ENCODE measurements at regions not wholly inside any gene's neighbourhood (a gene's known extent, or its start where the extent isn't known, plus 50 kb on each side); places are given as distances from the start of the nearest gene placed in this dataset.

GRCh38 chr16:50884066-50884860 lies 142.4 kb downstream of the CYLD start:
- Histone ChIP-seq H3K27ac (ENCODE audit: insufficient read depth, low read depth, low read length) (no peak overlapping the region), H2AFZ (ENCODE audit: low read depth, low read length) (no peak overlapping the region), H3K36me3 (ENCODE audit: control insufficient read depth in 2 of 2, extremely low read depth in 1 of 2, insufficient read depth in 2 of 2, low read length in 2 of 2) (no peaks in the 10 kb centered on the region), H3K27me3 (ENCODE audit: control insufficient read depth in 2 of 2, insufficient read depth in 2 of 2, low read length in 2 of 2) (no peaks in the 10 kb centered on the region), H3K4me3 (replicated peaks in 1 of 3; ENCODE audit: insufficient read depth in 1 of 3, low read depth in 1 of 3, low read length in 3 of 3) (no peak overlapping the region), H3K9me3 (replicated peaks; ENCODE audit: control insufficient read depth, insufficient read depth, low read length) (peaks cover under 1% of the 10 kb centered on the region), H3K9ac (replicated peaks; ENCODE audit: extremely low read depth, insufficient read depth, low read length) (no peak overlapping the region), H3K9me1 (replicated peaks; ENCODE audit: control insufficient read depth, extremely low read depth, insufficient read depth, low read length) (no peaks in the 10 kb centered on the region), H4K20me1 (replicated peaks; ENCODE audit: control insufficient read depth, extremely low read depth, insufficient read depth, low read length) (no peaks in the 10 kb centered on the region), H3K4me2 (ENCODE audit: insufficient read depth, low read length) (no peak overlapping the region), H3K79me2 (ENCODE audit: control insufficient read depth, insufficient read depth, low read length) (no peaks in the 10 kb centered on the region), H3K4me1 (ENCODE audit: control insufficient read depth, extremely low read depth, insufficient read depth, low read length) (no peaks in the 10 kb centered on the region)
- intact Hi-C loops (cut with micrococcal nuclease), result no loop called here
- FAIRE-seq (no peak), DNase-seq (ENCODE audit: low read depth, low spot score) (no peak)
- TF ChIP-seq FOS (IDR thresholded peaks at IDR 0.05; ENCODE audit: borderline replicate concordance, insufficient read depth, low read length) (no peak), POLR2A (IDR thresholded peaks at IDR 0.05; ENCODE audit: low read depth, low read length) (no peak), JUN (IDR thresholded peaks at IDR 0.05; ENCODE audit: borderline replicate concordance, insufficient read depth, insufficient read length, low read depth) (no peak), MYC (IDR thresholded peaks at IDR 0.05; ENCODE audit: low read depth, low read length) (no peak)
- no TSS peak for BruUV-seq (replicated peaks)
- POLR2A ChIA-PET, result no interaction called here
- dilution Hi-C loops (cut with MboI; ENCODE audit: extremely low pct_ligation_motif_present, low sequenced_read_pairs), result no loop called here
- CTCF ChIA-PET, result no interaction called here

DNA sequence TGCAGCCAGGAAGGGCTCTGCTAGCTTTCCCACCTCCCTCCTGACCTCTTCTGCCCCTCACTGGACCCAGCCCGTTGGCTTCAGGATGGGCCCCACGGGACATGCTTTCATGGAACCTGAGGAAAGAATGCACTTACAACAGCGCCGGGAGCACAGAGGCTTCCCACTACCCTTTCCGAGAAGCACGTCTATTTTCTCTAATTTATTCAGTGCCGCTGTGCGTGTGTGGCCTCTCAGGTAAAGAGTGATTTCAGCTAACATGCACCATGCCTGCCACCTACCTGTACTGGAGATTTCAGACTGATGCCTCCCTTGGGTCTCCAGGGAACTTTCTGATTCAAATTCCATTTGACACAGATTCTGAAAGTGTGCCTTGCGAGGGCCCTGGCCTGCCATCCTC lies 140.1 kb downstream of the CYLD start:
- POLR2A ChIA-PET, result no interaction called here
- no peaks in the 10 kb centered on the region for H3K9me1 ChIP-seq (replicated peaks; ENCODE audit: control insufficient read depth, extremely low read depth, insufficient read depth, low read length)
- H3K79me2 ChIP-seq (ENCODE audit: control insufficient read depth, insufficient read depth, low read length), result no peaks in the 10 kb centered on the region
- no peaks in the 10 kb centered on the region for H4K20me1 ChIP-seq (replicated peaks; ENCODE audit: control insufficient read depth, extremely low read depth, insufficient read depth, low read length)
- H3K4me2 ChIP-seq (ENCODE audit: insufficient read depth, low read length), result no peak overlapping the region
- dilution Hi-C loops (cut with MboI; ENCODE audit: extremely low pct_ligation_motif_present, low sequenced_read_pairs), result no loop called here
- H3K36me3 ChIP-seq (ENCODE audit: control insufficient read depth in 2 of 2, extremely low read depth in 1 of 2, insufficient read depth in 2 of 2, low read length in 2 of 2), result no peaks in the 10 kb centered on the region
- no peak overlapping the region for H3K4me3 ChIP-seq (replicated peaks in 1 of 3; ENCODE audit: insufficient read depth in 1 of 3, low read depth in 1 of 3, low read length in 3 of 3)
- no peak overlapping the region for H3K9ac ChIP-seq (replicated peaks; ENCODE audit: extremely low read depth, insufficient read depth, low read length)
- intact Hi-C loops (cut with micrococcal nuclease), result no loop called here
- FAIRE-seq, result no peak
- no peaks in the 10 kb centered on the region for H3K4me1 ChIP-seq (ENCODE audit: control insufficient read depth, extremely low read depth, insufficient read depth, low read length)
- no peak for DNase-seq (ENCODE audit: low read depth, low spot score)
- no peaks in the 10 kb centered on the region for H3K9me3 ChIP-seq (replicated peaks; ENCODE audit: control insufficient read depth, insufficient read depth, low read length)
- no peak overlapping the region for H2AFZ ChIP-seq (ENCODE audit: low read depth, low read length)
- BruUV-seq (replicated peaks), result no TSS peak
- TF ChIP-seq GATA2 (IDR thresholded peaks at IDR 0.05; ENCODE audit: insufficient read depth, insufficient read length, low read depth, low read length), result no peak
- TF ChIP-seq CTCF (IDR thresholded peaks at IDR 0.05; ENCODE audit: extremely low read depth in 1 of 2, insufficient read depth in 1 of 2, low read depth in 1 of 2, low read length in 2 of 2), result no peak
- no peak for TF ChIP-seq FOS (IDR thresholded peaks at IDR 0.05; ENCODE audit: borderline replicate concordance, insufficient read depth, low read length)
- no peak for TF ChIP-seq EZH2 (IDR thresholded peaks at IDR 0.05; ENCODE audit: borderline replicate concordance, low read depth, low read length, severe bottlenecking)
- TF ChIP-seq MAX (IDR thresholded peaks at IDR 0.05; ENCODE audit: insufficient read depth, insufficient read length), result no peak
- TF ChIP-seq MYC (IDR thresholded peaks at IDR 0.05; ENCODE audit: low read depth, low read length), result no peak
- TF ChIP-seq POLR2AphosphoS5 (IDR thresholded peaks at IDR 0.05; ENCODE audit: insufficient read depth, low read depth, low read length), result no peak
- CTCF ChIA-PET, result no interaction called here
- no peak overlapping the region for H3K27ac ChIP-seq (ENCODE audit: insufficient read depth, low read depth, low read length)
- H3K27me3 ChIP-seq (ENCODE audit: control insufficient read depth in 2 of 2, insufficient read depth in 2 of 2, low read length in 2 of 2), result no peaks in the 10 kb centered on the region

Measured in endothelial cell of umbilical vein (primary cell).